GM18520 (cell line): ENCODE measurements at regions not wholly inside any gene's neighbourhood (a gene's known extent, or its start where the extent isn't known, plus 50 kb on each side); places are given as distances from the start of the nearest gene placed in this dataset.
"Not testable (repeated sequence)": the region's sequence is repeated elsewhere in the genome, so short reads cannot be mapped to it uniquely, and the experiment has no call there.

Experiments
- ATAC-seq: cut with Tn5 transposase; IDR thresholded peaks from one replicate; pipeline ENCODE4 v1.9.1; 2021; ENCODE audit not compliant: unreplicated experiment

GRCh38 chr6:134416418-134417154 lies 98.7 kb upstream of the SGK1 start:
- ATAC-seq = no peak

- ATAC-seq = no peak
Observed at GRCh38 chr6:134415656-134416055, 97.7 kb upstream of the SGK1 start.

- ATAC-seq = no peak
Observed at GRCh38 chr6:134415194-134415593, 97.3 kb upstream of the SGK1 start.

- no peak for ATAC-seq
Observed at GRCh38 chr6:134414793-134415192, 96.9 kb upstream of the SGK1 start.

- no peak for ATAC-seq
Observed at GRCh38 chr6:134413241-134413643, 95.3 kb upstream of the SGK1 start.

- no peak for ATAC-seq
Observed at GRCh38 chr6:134410541-134410940, 92.6 kb upstream of the SGK1 start.

- no peak for ATAC-seq
Observed at GRCh38 chr6:134407791-134408190, 89.9 kb upstream of the SGK1 start.

GRCh38 chr6:134406311-134406710 lies 88.4 kb upstream of the SGK1 start:
- ATAC-seq = no peak

GRCh38 chr6:134405386-134406087 lies 87.6 kb upstream of the SGK1 start:
- ATAC-seq = no peak

- not testable (repeated sequence) for ATAC-seq
Observed at GRCh38 chr6:134403312-134403711, 85.4 kb upstream of the SGK1 start.

- no peak for ATAC-seq
Observed at GRCh38 chr6:134402372-134402984, 84.6 kb upstream of the SGK1 start.

GRCh38 chr6:134400941-134401340 lies 83.0 kb upstream of the SGK1 start:
- no peak for ATAC-seq

- peak; percentile 71 for ATAC-seq
Observed at GRCh38 chr6:134398453-134398852, 80.5 kb upstream of the SGK1 start.

- ATAC-seq = no peak
Observed at GRCh38 chr6:134397676-134398075, 79.8 kb upstream of the SGK1 start.

GRCh38 chr6:134394905-134395304 lies 77.0 kb upstream of the SGK1 start:
- ATAC-seq = no peak

- no peak for ATAC-seq
Observed at GRCh38 chr6:134394208-134394607, 76.3 kb upstream of the SGK1 start.

- ATAC-seq = no peak
Observed at GRCh38 chr6:134391205-134391604, 73.3 kb upstream of the SGK1 start.

GRCh38 chr6:134389658-134390057 lies 71.7 kb upstream of the SGK1 start:
- ATAC-seq = no peak

- ATAC-seq = no peak
Observed at GRCh38 chr6:134389129-134389528, 71.2 kb upstream of the SGK1 start.

- ATAC-seq = not testable (repeated sequence)
Observed at GRCh38 chr6:134386482-134386881, 68.6 kb upstream of the SGK1 start.

- no peak for ATAC-seq
Observed at GRCh38 chr6:134381959-134382358, 64.0 kb upstream of the SGK1 start.

- no peak for ATAC-seq
Observed at GRCh38 chr6:134379599-134379998, 61.7 kb upstream of the SGK1 start.
